SK-N-MC (cell line): ENCODE measurements at regions not wholly inside any gene's neighbourhood (a gene's known extent, or its start where the extent isn't known, plus 50 kb on each side); places are given as distances from the start of the nearest gene placed in this dataset.

ENCODE experiments used
- FOXP2 ChIP-seq: optimal IDR thresholded peaks from 2 replicates; pipeline ENCODE3; 2011; ENCODE audit warnings: mild to moderate bottlenecking, moderate library complexity; ENCODE audit not compliant: insufficient read depth; ENCODE audit errors: extremely low read length, control extremely low read depth
- POLR2AphosphoS5 ChIP-seq: IDR thresholded peaks from 2 replicates; pipeline ENCODE4 v1.6.1; 2012; ENCODE audit warnings: mild to moderate bottlenecking, low read depth, low read length, borderline replicate concordance

- TF ChIP-seq FOXP2: no peak
- no peak for TF ChIP-seq POLR2AphosphoS5
These were observed 890.6 kb downstream of the DNAJB9 start for GRCh38 chr7:109460296-109460695.
